ENCODE measurements at regions not wholly inside any gene's neighbourhood (a gene's known extent, or its start where the extent isn't known, plus 50 kb on each side); places are given as distances from the start of the nearest gene placed in this dataset.

GRCh38 chr3:61445924-61446323 lies 115.4 kb upstream of the PTPRG start:
- Histone ChIP-seq H3K27ac (ENCODE audit: low read length) (no peak overlapping the region), H3K9ac (ENCODE audit: low read length) (no peak overlapping the region), H3K9me3 (ENCODE audit: control insufficient read depth, low read depth, low read length) (no peaks in the 10 kb centered on the region), H3K4me3 (ENCODE audit: low read length) (no peak overlapping the region), H3K27me3 (ENCODE audit: control insufficient read depth, insufficient read depth, low read length) (no peaks in the 10 kb centered on the region), H3K4me1 (ENCODE audit: control insufficient read depth, low read depth, low read length) (no peaks in the 10 kb centered on the region), H3K36me3 (ENCODE audit: control insufficient read depth, low read depth, low read length) (no peaks in the 10 kb centered on the region)

GRCh38 chr3:61446341-61446740 lies 115.0 kb upstream of the PTPRG start:
- Histone ChIP-seq H3K27me3 (ENCODE audit: control insufficient read depth, insufficient read depth, low read length) (no peaks in the 10 kb centered on the region), H3K4me1 (ENCODE audit: control insufficient read depth, low read depth, low read length) (no peaks in the 10 kb centered on the region), H3K27ac (ENCODE audit: low read length) (no peak overlapping the region), H3K4me3 (ENCODE audit: low read length) (no peak overlapping the region), H3K9me3 (ENCODE audit: control insufficient read depth, low read depth, low read length) (no peaks in the 10 kb centered on the region), H3K36me3 (ENCODE audit: control insufficient read depth, low read depth, low read length) (no peaks in the 10 kb centered on the region), H3K9ac (ENCODE audit: low read length) (no peak overlapping the region)

DNA sequence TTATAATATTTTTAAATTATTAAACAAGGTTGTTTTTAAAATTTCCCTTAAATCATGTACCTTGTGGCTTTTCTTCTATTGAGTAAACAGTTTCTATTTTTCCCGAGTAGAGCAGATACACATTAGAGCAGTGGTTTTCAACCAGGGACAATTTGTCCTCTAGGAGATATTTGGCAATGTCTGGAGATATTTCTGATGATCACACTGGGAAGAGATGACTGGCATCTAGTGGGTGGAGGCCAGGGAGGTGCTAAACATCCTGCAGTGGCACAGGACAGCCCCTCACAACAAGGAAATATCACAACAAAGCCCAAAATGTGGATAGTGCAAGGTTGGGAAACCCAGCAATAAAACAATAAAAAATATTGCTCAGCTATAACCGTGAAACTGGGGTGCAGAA lies 113.0 kb upstream of the PTPRG start:
- H3K27ac ChIP-seq (ENCODE audit: low read length), result no peak overlapping the region
- no peaks in the 10 kb centered on the region for H3K27me3 ChIP-seq (ENCODE audit: control insufficient read depth, insufficient read depth, low read length)
- no peaks in the 10 kb centered on the region for H3K9me3 ChIP-seq (ENCODE audit: control insufficient read depth, low read depth, low read length)
- no peak overlapping the region for H3K4me3 ChIP-seq (ENCODE audit: low read length)
- no peak overlapping the region for H3K9ac ChIP-seq (ENCODE audit: low read length)
- H3K4me1 ChIP-seq (ENCODE audit: control insufficient read depth, low read depth, low read length), result no peaks in the 10 kb centered on the region
- no peaks in the 10 kb centered on the region for H3K36me3 ChIP-seq (ENCODE audit: control insufficient read depth, low read depth, low read length)

DNA sequence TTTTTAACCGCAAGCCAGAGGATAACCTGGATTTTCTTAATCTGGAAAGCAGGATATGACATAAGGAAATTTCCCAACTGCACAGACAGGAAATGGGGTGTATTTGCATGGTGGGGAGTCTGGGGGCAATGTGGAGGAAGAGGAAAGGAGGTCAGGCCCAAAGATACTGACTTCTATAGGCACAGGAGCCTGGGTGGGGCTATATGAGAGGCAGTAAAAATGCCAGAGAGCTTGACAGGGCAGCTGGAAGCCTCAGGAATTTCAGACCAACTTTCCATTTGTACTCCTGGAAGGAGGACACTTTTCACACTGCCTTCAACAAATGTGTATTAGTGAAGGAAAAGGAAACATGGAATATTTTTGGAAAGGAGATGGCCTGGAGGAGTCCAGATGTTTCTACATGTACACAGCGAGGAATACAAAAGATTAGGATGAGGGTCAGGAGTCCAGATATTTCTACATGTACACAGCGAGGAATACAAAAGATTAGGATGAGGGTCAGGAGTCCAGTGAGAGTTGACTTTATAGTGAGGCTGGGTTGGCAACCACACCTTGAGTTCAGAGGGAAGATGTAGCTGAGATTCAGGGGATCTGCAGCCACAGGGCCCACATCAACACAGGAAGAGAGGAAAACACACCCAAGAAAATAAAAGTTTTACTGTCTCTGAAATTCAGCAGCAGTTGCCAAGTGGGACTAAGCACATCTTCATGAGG lies 111.9 kb upstream of the PTPRG start:
- no peak overlapping the region for H3K27ac ChIP-seq (ENCODE audit: low read length)
- no peak overlapping the region for H3K4me3 ChIP-seq (ENCODE audit: low read length)
- H3K4me1 ChIP-seq (ENCODE audit: control insufficient read depth, low read depth, low read length), result no peaks in the 10 kb centered on the region
- no peaks in the 10 kb centered on the region for H3K36me3 ChIP-seq (ENCODE audit: control insufficient read depth, low read depth, low read length)
- H3K9ac ChIP-seq (ENCODE audit: low read length), result no peak overlapping the region
- H3K9me3 ChIP-seq (ENCODE audit: control insufficient read depth, low read depth, low read length), result no peaks in the 10 kb centered on the region
- no peaks in the 10 kb centered on the region for H3K27me3 ChIP-seq (ENCODE audit: control insufficient read depth, insufficient read depth, low read length)

DNA sequence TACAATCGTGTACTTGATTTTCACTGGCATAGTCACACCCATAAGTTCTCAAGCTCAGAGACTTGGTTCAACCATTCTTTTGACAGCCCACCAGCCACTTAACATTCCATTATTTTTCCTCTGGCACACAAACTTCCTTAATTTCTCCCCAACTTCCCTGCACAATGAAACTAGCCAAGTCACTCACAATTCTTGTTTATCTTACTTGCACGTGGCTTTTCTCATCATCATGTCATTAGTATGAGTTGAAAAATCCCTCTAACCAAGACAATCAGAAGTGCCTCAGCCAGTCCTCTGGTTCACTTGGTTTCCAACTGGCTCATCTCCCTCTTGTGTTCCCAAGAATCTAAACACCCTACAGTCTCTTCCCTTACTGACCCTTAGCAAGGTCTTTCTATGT lies 110.5 kb upstream of the PTPRG start:
- H3K36me3 ChIP-seq (ENCODE audit: control insufficient read depth, low read depth, low read length), result no peaks in the 10 kb centered on the region
- no peak overlapping the region for H3K9ac ChIP-seq (ENCODE audit: low read length)
- H3K27ac ChIP-seq (ENCODE audit: low read length), result no peak overlapping the region
- H3K4me3 ChIP-seq (ENCODE audit: low read length), result no peak overlapping the region
- no peaks in the 10 kb centered on the region for H3K27me3 ChIP-seq (ENCODE audit: control insufficient read depth, insufficient read depth, low read length)
- no peaks in the 10 kb centered on the region for H3K9me3 ChIP-seq (ENCODE audit: control insufficient read depth, low read depth, low read length)
- no peaks in the 10 kb centered on the region for H3K4me1 ChIP-seq (ENCODE audit: control insufficient read depth, low read depth, low read length)

GRCh38 chr3:61451841-61452240 lies 109.5 kb upstream of the PTPRG start:
- H3K27ac ChIP-seq (ENCODE audit: low read length), result no peak overlapping the region
- H3K27me3 ChIP-seq (ENCODE audit: control insufficient read depth, insufficient read depth, low read length), result no peaks in the 10 kb centered on the region
- no peak overlapping the region for H3K4me3 ChIP-seq (ENCODE audit: low read length)
- H3K4me1 ChIP-seq (ENCODE audit: control insufficient read depth, low read depth, low read length), result no peaks in the 10 kb centered on the region
- no peaks in the 10 kb centered on the region for H3K36me3 ChIP-seq (ENCODE audit: control insufficient read depth, low read depth, low read length)
- H3K9me3 ChIP-seq (ENCODE audit: control insufficient read depth, low read depth, low read length), result no peaks in the 10 kb centered on the region
- no peak overlapping the region for H3K9ac ChIP-seq (ENCODE audit: low read length)

GRCh38 chr3:61452535-61453090 lies 108.8 kb upstream of the PTPRG start:
- Histone ChIP-seq H3K4me3 (ENCODE audit: low read length) (no peak overlapping the region), H3K9ac (ENCODE audit: low read length) (no peak overlapping the region), H3K9me3 (ENCODE audit: control insufficient read depth, low read depth, low read length) (no peaks in the 10 kb centered on the region), H3K36me3 (ENCODE audit: control insufficient read depth, low read depth, low read length) (no peaks in the 10 kb centered on the region), H3K4me1 (ENCODE audit: control insufficient read depth, low read depth, low read length) (no peaks in the 10 kb centered on the region), H3K27ac (ENCODE audit: low read length) (no peak overlapping the region), H3K27me3 (ENCODE audit: control insufficient read depth, insufficient read depth, low read length) (no peaks in the 10 kb centered on the region)

DNA sequence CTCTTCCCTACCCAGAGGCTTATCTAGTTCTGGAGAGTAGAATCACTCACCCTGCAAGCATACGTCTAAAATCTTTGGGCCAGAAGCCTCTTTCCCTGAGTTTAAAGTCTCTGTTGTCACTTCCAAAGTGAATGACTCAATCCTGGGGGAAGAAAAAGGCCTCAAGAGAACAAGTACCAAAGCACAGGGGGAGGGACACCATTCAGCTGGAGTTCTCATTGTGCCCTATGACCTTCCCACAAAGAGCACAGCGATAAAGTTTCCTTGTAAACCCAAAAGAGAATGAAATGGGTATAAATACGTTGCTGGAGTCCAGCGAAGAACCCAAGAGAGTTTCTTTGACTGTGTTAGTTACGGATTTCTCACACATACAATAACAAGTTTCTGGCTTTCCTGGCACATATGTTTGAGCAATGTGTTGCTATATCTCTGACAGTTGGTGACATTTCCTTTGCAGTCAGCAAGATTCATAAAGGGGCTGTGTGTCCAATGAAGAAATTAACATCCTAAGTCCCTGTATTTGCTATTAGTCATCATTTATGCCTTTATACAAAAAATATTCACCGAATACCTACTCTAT lies 107.3 kb upstream of the PTPRG start:
- no peaks in the 10 kb centered on the region for H3K36me3 ChIP-seq (ENCODE audit: control insufficient read depth, low read depth, low read length)
- no peaks in the 10 kb centered on the region for H3K9me3 ChIP-seq (ENCODE audit: control insufficient read depth, low read depth, low read length)
- H3K4me3 ChIP-seq (ENCODE audit: low read length), result no peak overlapping the region
- H3K27me3 ChIP-seq (ENCODE audit: control insufficient read depth, insufficient read depth, low read length), result no peaks in the 10 kb centered on the region
- H3K27ac ChIP-seq (ENCODE audit: low read length), result no peak overlapping the region
- H3K9ac ChIP-seq (ENCODE audit: low read length), result no peak overlapping the region
- H3K4me1 ChIP-seq (ENCODE audit: control insufficient read depth, low read depth, low read length), result no peaks in the 10 kb centered on the region

DNA sequence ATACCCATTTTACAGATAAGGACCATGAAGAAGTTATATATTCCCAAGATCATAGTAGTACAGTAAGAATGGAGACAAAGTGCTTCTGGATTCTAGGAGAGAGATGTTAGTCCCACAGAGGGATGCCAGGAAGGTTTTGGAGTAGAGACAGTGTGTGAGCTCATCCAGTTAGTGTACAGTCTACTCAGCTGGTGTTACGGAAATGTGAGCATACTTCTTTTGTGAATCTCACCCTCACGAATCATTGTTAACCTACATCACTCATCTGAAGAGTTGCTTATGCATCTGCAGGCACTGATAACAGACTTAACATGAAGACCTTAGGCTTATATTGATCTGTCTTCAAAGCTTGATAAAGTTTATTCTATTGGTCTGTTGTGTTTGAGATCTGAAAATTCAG lies 106.6 kb upstream of the PTPRG start:
- no peaks in the 10 kb centered on the region for H3K36me3 ChIP-seq (ENCODE audit: control insufficient read depth, low read depth, low read length)
- no peak overlapping the region for H3K27ac ChIP-seq (ENCODE audit: low read length)
- H3K9me3 ChIP-seq (ENCODE audit: control insufficient read depth, low read depth, low read length), result no peaks in the 10 kb centered on the region
- H3K27me3 ChIP-seq (ENCODE audit: control insufficient read depth, insufficient read depth, low read length), result no peaks in the 10 kb centered on the region
- no peak overlapping the region for H3K4me3 ChIP-seq (ENCODE audit: low read length)
- H3K9ac ChIP-seq (ENCODE audit: low read length), result no peak overlapping the region
- no peaks in the 10 kb centered on the region for H3K4me1 ChIP-seq (ENCODE audit: control insufficient read depth, low read depth, low read length)

DNA sequence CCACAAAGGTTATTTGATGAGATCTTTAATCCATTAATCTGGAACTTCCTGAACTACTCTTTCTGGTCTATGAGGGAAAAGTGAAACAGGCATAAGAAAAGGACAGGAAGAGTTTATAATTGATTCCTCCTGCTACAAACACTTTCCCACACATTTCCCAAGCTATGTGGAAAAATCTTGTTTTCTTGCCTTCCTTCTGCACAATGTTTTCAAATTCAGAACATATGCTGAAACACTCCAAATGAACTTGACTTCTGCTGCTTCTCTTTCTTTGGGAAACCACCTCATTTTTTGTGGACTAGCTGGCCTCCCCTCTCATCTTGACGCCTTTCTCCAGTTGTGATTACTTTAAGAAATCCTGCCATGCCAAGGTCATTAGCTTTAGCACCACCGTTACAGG lies 100.7 kb upstream of the PTPRG start:
- H3K4me1 ChIP-seq (ENCODE audit: control insufficient read depth, low read depth, low read length), result no peaks in the 10 kb centered on the region
- no peak overlapping the region for H3K27ac ChIP-seq (ENCODE audit: low read length)
- H3K36me3 ChIP-seq (ENCODE audit: control insufficient read depth, low read depth, low read length), result no peaks in the 10 kb centered on the region
- H3K4me3 ChIP-seq (ENCODE audit: low read length), result no peak overlapping the region
- H3K9me3 ChIP-seq (ENCODE audit: control insufficient read depth, low read depth, low read length), result no peaks in the 10 kb centered on the region
- H3K9ac ChIP-seq (ENCODE audit: low read length), result no peak overlapping the region
- no peaks in the 10 kb centered on the region for H3K27me3 ChIP-seq (ENCODE audit: control insufficient read depth, insufficient read depth, low read length)

DNA sequence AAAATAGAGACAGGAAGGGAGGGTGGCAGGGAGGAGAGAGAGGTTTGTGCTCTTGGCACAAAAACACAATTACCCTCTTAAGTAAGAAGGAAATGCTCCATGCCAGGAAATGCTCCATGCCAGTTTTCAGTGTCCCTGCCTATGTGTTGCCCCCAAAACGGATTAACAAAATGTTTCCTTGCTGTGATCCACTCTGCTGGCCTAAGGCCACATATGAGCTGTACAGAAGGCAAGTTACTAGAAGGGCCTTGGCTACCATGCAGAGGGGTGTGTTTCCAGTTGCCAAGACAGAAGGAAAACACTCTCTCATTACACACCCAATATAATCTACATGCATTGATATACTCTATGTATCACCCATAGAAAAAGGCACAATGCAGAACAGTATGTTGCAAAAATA lies 98.2 kb upstream of the PTPRG start:
- Histone ChIP-seq H3K9ac (ENCODE audit: low read length) (no peak overlapping the region), H3K27me3 (ENCODE audit: control insufficient read depth, insufficient read depth, low read length) (no peaks in the 10 kb centered on the region), H3K36me3 (ENCODE audit: control insufficient read depth, low read depth, low read length) (no peaks in the 10 kb centered on the region), H3K27ac (ENCODE audit: low read length) (no peak overlapping the region), H3K4me3 (ENCODE audit: low read length) (no peak overlapping the region), H3K9me3 (ENCODE audit: control insufficient read depth, low read depth, low read length) (no peaks in the 10 kb centered on the region), H3K4me1 (ENCODE audit: control insufficient read depth, low read depth, low read length) (no peaks in the 10 kb centered on the region)

DNA sequence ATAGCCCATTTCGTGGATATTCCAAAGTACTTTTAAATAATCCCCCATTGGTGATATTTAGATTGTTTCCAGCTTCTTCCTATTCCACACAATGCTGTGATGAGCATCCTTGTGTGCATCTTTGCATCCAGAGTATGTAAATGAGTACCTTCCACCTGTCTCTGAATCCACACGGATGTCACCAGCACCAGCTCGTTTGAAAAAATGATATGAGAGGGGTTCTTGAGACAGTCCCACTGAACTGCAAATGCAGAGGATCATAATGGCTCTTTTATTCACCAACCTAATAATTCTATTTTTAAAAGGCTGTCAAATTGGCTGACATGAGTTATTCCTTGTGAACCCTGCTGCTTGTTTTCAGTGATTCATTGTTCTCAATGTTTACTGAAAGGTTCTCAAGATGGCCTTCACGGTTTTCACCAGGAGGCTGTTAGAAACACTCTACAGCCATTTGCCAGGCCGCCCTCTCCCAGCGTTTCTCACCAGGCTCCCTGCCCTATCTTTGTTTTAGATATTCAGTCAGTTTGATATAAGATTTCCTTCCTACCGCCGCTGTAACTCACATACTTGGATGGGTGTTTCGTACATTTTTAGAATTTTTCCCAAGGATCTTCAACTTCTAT lies 96.7 kb upstream of the PTPRG start:
- Histone ChIP-seq H3K4me3 (ENCODE audit: low read length) (no peak overlapping the region), H3K9me3 (ENCODE audit: control insufficient read depth, low read depth, low read length) (no peaks in the 10 kb centered on the region), H3K9ac (ENCODE audit: low read length) (no peak overlapping the region), H3K27ac (ENCODE audit: low read length) (no peak overlapping the region), H3K36me3 (ENCODE audit: control insufficient read depth, low read depth, low read length) (no peaks in the 10 kb centered on the region), H3K27me3 (ENCODE audit: control insufficient read depth, insufficient read depth, low read length) (no peaks in the 10 kb centered on the region), H3K4me1 (ENCODE audit: control insufficient read depth, low read depth, low read length) (no peaks in the 10 kb centered on the region)
